Heart right ventricle (tissue), 16 donors: ENCODE measurements at regions not wholly inside any gene's neighbourhood (a gene's known extent, or its start where the extent isn't known, plus 50 kb on each side); places are given as distances from the start of the nearest gene placed in this dataset.

Experiments
- ATAC-seq, 8 donors: fragments of 200-7000 bp; cut with Tn5 transposase; one replicate each; pipeline ENCODE4 v1.9.1; 2020; ENCODE audit warnings: mild to moderate bottlenecking in 8 of 8, moderate library complexity in 8 of 8, moderate number of reproducible peaks in 1 of 8
- DNase-seq, 2 donors: peaks; one replicate each; pipeline ENCODE4 v3.0.0-alpha.2; 2020
- H3K27ac ChIP-seq, 10 donors: fragments of 200-600 bp; sonication (generic) in 2 of 10; one replicate each; pipeline versions ENCODE4 v1.5.0 to v1.8.0; 2020 to 2022; ENCODE audit warnings: mild to moderate bottlenecking in 3 of 10
- H3K27me3 ChIP-seq, 7 donors: fragments of 200-600 bp; one replicate each; pipeline ENCODE4 v1.8.0; 2021 to 2022; ENCODE audit warnings: mild to moderate bottlenecking in 2 of 7
- H3K36me3 ChIP-seq, 9 donors: fragments of 200-600 bp; sonication (generic) in 1 of 9; one replicate each; pipeline versions ENCODE4 v1.5.0 to v1.8.0; 2020 to 2022; ENCODE audit warnings: mild to moderate bottlenecking in 2 of 9
- H3K4me1 ChIP-seq, 9 donors: fragments of 200-600 bp; sonication (generic) in 1 of 9; one replicate each; pipeline versions ENCODE4 v1.5.0 to v1.8.0; 2020 to 2022; ENCODE audit warnings: mild to moderate bottlenecking in 4 of 9
- H3K4me3 ChIP-seq, 10 donors: fragments of 200-600 bp; sonication (generic) in 2 of 10; one replicate each; pipeline versions ENCODE4 v1.5.0 to v1.8.0; 2020 to 2022; ENCODE audit warnings: mild to moderate bottlenecking in 7 of 10, moderate library complexity in 2 of 10
- H3K9me3 ChIP-seq, 11 donors: fragments of 200-600 bp in 10 of 11; sonication (generic) in 2 of 11; one replicate each; pipeline versions ENCODE4 v1.5.0 to v1.8.0; 2013 to 2022; ENCODE audit warnings: mild to moderate bottlenecking in 2 of 11, control low read depth in 1 of 11, moderate library complexity in 1 of 11
- WGBS, 2 donors: extraction: QIAGEN DNeasy Blood & Tissue Kit; methylation state at CpG; one replicate each; pipeline ENCODE4 v1.1.7; 2013; ENCODE audit warnings: inconsistent platforms in 1 of 2; 5-methylcytosine and 5-hydroxymethylcytosine counted together
- intact Hi-C, 10 donors: fragments of 100-400 bp; cut with DNase I; formaldehyde crosslinking; loops; one replicate each; pipeline versions ENCODE4 v1.11.1 to v1.14.2; 2022
- TF ChIP-seq, protein P1 (sequence below), 9 donors: fragments of 200-600 bp; sonication (generic) in 2 of 9; IDR thresholded peaks; one replicate each; pipeline versions ENCODE4 v1.5.0 to v1.8.0; 2021 to 2022; ENCODE audit warnings: antibody characterized with exemption in 9 of 9, mild to moderate bottlenecking in 5 of 9, moderate library complexity in 1 of 9
- donor health status: Arrhythmogenic right ventricular cardiomyopathy.
- donor health status: ischemic (EF 13 %, LVEDD 7.1; RV severe dilation, severe dysfunction).
- donor health status: healthy with polysubstance abuse.
- donor health status: DM: no; HTN: yes; CAD: no.
- donor health status: DM: no; HTN: no; CAD: no.
- donor health status: ischemic (EF 25% LVEDD 6.9; RV normal size, moderate dysfunction).
- donor health status: ischemic (EF 25% LVEDD 5.7; RV mildly dilated, moderate dysfunction).
- donor health status: healthy.
- donor health status: DM: yes; HTN: yes; CAD: no.
- donor health status: Ischemic cardiomyopathy.
- donor health status: ischemic (EF 35%, LVEDD 5.7; RV mildly dilated, moderate dysfunction).
- donor health status: nonischemic (EF 11% LVEDD 7.7; RV severe dilation, severe dysfunction).
- donor health status: DM: yes; HTN: yes; CAD: no.
- donor health status: PGD.
- donor health status: ischemic (EF 29% LVEDD 5.4; RV normal size, mild dysfunction).
- donor health status: nonischemic (EF 23%, LVEDD 6.1; RV moderate dilation, normal function).

DNA sequence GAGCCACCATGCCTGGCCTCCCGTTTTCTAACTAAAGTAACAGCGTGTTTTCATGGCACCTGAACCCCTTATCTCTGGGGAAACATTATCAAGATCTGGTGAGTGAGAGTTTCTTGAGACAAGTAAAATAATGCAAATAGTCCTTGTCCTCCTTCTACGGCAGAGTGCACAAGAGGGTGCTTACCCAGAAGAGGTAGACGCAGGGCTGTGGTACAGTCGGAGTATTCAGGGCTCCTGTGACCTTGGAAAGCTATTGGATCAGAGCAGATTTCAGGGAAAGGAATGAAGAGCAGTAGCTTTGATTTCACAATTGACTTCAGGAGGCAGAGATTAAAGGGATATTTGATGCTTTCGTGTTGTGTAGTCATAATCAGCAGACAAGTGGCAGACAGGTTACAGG lies 269.1 kb downstream of the ZNF248 start:
- H3K4me3 ChIP-seq, result no peak overlapping the region
- peaks cover 0 to 4% (median 0%) of the 10 kb centered on the region in 11 donors for H3K9me3 ChIP-seq
- H3K27me3 ChIP-seq, result no peaks in the 10 kb centered on the region
- ATAC-seq (no peak), DNase-seq (no peak)
- TF ChIP-seq, protein P1, sequence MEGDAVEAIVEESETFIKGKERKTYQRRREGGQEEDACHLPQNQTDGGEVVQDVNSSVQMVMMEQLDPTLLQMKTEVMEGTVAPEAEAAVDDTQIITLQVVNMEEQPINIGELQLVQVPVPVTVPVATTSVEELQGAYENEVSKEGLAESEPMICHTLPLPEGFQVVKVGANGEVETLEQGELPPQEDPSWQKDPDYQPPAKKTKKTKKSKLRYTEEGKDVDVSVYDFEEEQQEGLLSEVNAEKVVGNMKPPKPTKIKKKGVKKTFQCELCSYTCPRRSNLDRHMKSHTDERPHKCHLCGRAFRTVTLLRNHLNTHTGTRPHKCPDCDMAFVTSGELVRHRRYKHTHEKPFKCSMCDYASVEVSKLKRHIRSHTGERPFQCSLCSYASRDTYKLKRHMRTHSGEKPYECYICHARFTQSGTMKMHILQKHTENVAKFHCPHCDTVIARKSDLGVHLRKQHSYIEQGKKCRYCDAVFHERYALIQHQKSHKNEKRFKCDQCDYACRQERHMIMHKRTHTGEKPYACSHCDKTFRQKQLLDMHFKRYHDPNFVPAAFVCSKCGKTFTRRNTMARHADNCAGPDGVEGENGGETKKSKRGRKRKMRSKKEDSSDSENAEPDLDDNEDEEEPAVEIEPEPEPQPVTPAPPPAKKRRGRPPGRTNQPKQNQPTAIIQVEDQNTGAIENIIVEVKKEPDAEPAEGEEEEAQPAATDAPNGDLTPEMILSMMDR (IDR thresholded peaks at IDR 0.05), result no peak
- no peaks in the 10 kb centered on the region for H3K36me3 ChIP-seq
- WGBS, 2 donors, result 68 to 74% methylated on average over 6 of the region's 6 CpGs
- no peak overlapping the region for H3K27ac ChIP-seq
- intact Hi-C loops, result no loop called here
- no peaks in the 10 kb centered on the region for H3K4me1 ChIP-seq

DNA sequence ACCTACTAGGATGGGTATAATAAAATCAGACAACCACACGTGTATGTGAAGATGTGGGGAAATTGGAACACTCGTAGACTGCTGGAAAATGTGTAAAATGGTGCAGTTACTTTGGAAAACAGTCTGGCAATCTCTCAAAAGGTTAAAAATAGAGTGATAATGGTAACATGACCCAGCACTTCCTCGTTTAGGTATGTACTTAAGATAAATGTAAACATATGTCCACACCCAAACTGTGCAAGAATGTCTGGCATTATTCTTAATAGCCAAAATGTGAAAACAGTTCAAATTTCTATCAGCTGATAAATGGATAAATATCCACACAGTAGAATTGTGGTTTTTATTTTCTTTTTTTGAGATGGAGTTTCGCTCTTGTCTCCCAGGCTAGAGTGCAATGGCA lies 272.8 kb downstream of the ZNF248 start:
- no peaks in the 10 kb centered on the region for H3K36me3 ChIP-seq
- DNase-seq, result no peak
- no peak overlapping the region for H3K4me3 ChIP-seq
- peaks cover 0 to 9% (median 0%) of the 10 kb centered on the region in 11 donors for H3K9me3 ChIP-seq
- H3K4me1 ChIP-seq, result no peaks in the 10 kb centered on the region
- H3K27ac ChIP-seq, result no peak overlapping the region
- WGBS, 2 donors, result 25 to 28% methylated on average over 4 of the region's 4 CpGs
- H3K27me3 ChIP-seq, result no peaks in the 10 kb centered on the region
- ATAC-seq, result no peak
- intact Hi-C loops, result no loop called here
- TF ChIP-seq, protein P1 (IDR thresholded peaks at IDR 0.05), result no peak

DNA sequence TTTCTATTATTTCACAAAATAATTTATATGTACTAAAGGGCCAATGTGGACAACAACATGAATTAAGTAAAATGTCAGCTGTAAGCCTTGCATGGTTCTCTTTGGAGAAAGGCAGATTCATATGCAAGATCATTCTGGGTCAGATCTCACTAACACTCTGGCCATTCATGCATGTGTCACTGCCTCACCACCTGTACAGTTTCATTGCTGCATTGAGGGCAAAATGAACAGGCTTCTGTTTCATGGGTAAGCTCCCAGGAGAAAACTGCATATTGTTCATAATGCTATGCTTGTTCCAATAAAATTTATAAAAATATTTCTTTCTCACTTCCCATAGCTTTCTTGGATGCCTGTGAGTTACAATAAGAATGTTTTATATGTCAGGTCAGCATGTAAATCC lies 275.2 kb downstream of the ZNF248 start:
- intact Hi-C loops, result no loop called here
- Histone ChIP-seq H3K4me3 (no peak overlapping the region), H3K9me3 (peaks cover 0 to 9% (median 0%) of the 10 kb centered on the region in 11 donors), H3K27me3 (no peaks in the 10 kb centered on the region), H3K27ac (no peak overlapping the region), H3K4me1 (no peaks in the 10 kb centered on the region), H3K36me3 (no peaks in the 10 kb centered on the region)
- TF ChIP-seq, protein P1 (IDR thresholded peaks at IDR 0.05), result no peak
- DNase-seq (no peak), ATAC-seq (no peak)

DNA sequence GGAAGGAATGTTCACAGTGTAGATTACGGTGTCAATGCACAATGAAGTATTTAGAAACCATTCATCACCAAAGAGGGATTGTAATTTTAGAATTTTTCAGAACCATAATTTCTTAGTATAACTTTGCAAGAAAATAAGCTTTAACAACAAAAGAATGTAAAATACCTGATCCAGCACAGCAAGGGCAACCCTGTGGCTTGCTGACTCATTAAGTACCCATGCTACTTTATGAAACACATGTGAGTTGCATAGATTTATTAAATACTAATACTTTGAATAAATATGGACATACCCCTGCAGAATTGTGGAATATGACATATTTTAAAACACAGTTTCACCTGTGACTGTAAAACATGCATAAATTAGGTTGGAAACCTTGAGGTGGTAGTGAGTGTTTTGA lies 281.3 kb downstream of the ZNF248 start:
- H3K9me3 ChIP-seq, result peaks cover 0 to 28% (median 0%) of the 10 kb centered on the region in 11 donors
- H3K27me3 ChIP-seq, result no peaks in the 10 kb centered on the region
- ATAC-seq (no peak), DNase-seq (no peak)
- WGBS, 2 donors, result 71 to 74% methylated on average over 1 of the region's 1 CpG
- no peak overlapping the region for H3K4me3 ChIP-seq
- TF ChIP-seq, protein P1 (IDR thresholded peaks at IDR 0.05), result no peak
- H3K27ac ChIP-seq, result no peak overlapping the region
- no peaks in the 10 kb centered on the region for H3K36me3 ChIP-seq
- intact Hi-C loops, result no loop called here
- H3K4me1 ChIP-seq, result no peaks in the 10 kb centered on the region

DNA sequence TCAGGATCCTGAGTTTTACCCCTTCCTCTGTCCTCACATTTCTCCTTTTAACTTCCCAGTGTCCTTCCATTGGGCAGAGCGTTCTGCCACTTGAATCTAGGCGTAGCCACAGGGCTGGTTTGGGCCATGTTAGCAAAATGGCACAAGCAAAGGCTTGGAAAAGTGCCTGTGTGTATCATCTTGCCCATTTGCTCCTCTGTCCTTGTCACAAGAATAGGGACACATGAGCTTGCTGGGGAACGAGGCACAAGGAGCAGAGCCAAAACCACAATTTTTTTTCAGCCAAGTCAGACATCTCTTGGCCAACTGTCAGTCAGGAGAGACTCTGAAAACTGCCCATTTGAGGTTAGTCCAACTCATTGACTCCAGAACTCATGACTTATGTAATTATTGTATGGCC lies 285.2 kb downstream of the ZNF248 start:
- Histone ChIP-seq H3K9me3 (peaks cover 0 to 18% (median 0%) of the 10 kb centered on the region in 11 donors), H3K27me3 (no peaks in the 10 kb centered on the region), H3K36me3 (no peaks in the 10 kb centered on the region), H3K4me1 (no peaks in the 10 kb centered on the region), H3K27ac (no peak overlapping the region), H3K4me3 (no peak overlapping the region)
- intact Hi-C loops, result no loop called here
- no peak for ATAC-seq
- TF ChIP-seq, protein P1 (IDR thresholded peaks at IDR 0.05), result no peak
- no peak for DNase-seq
- 38 to 41% methylated on average over 3 of the region's 3 CpGs for WGBS, 2 donors
